WERI-Rb-1 (cell line): ENCODE measurements at regions not wholly inside any gene's neighbourhood (a gene's known extent, or its start where the extent isn't known, plus 50 kb on each side); places are given as distances from the start of the nearest gene placed in this dataset.

Experiments used
- DNase-seq: peaks from one replicate; pipeline ENCODE4 v3.0.0-alpha.2; 2020
- H3K27ac ChIP-seq: fragments of 250-450 bp; sonication (Bioruptor Pico); 2 replicates; pipeline ENCODE4 v1.5.1; 2020; ENCODE audit warnings: mild to moderate bottlenecking, moderate library complexity
- H3K27me3 ChIP-seq: fragments of 250-450 bp; sonication (Bioruptor Pico); 2 replicates; pipeline ENCODE4 v1.5.1; 2021; ENCODE audit warnings: mild to moderate bottlenecking, low read depth, moderate library complexity; ENCODE audit not compliant: insufficient read depth, severe bottlenecking
- H3K36me3 ChIP-seq: fragments of 250-450 bp; sonication (Bioruptor Pico); 2 replicates; pipeline ENCODE4 v1.5.1; 2020; ENCODE audit warnings: mild to moderate bottlenecking, moderate library complexity
- H3K4me3 ChIP-seq: 2 replicates; pipeline ENCODE4 v1.5.1; 2011; ENCODE audit warnings: low read depth, mild to moderate bottlenecking, control low read depth, low read length
- H3K9me3 ChIP-seq: fragments of 250-450 bp; sonication (Bioruptor Pico); 2 replicates; pipeline ENCODE4 v1.5.1; 2021; ENCODE audit warnings: mild to moderate bottlenecking, moderate library complexity; ENCODE audit not compliant: severe bottlenecking
- TF ChIP-seq, protein P1 (sequence below): IDR thresholded peaks from 2 replicates; pipeline ENCODE4 v1.5.1; 2011; ENCODE audit warnings: low read depth, mild to moderate bottlenecking, control low read depth, inconsistent platforms, low read length

DNA sequence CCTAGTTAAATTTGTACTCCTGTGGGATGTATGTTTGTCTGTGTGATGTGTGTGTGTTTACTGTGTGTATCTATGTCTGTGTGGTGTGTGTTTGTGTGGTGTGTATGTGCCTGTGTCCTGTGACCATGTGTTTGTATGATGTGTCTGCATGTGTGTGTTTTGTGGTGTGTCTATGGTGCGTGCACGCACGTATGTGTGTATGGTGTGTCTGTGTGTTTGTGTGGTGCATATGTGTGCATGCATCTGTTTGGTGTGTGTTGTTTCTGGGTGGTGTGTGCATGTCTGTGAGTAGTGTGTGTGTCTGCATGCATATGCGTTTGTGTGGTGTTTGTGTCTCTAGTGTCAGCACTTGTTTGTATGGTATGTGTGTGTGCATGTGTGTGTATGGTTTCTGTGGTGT, 174.2 kb upstream of the RBFOX1 start:
- H3K4me3 ChIP-seq, result no peak overlapping the region
- H3K27ac ChIP-seq, result no peak overlapping the region
- H3K9me3 ChIP-seq, result no peaks in the 10 kb centered on the region
- DNase-seq, result no peak
- H3K27me3 ChIP-seq, result peaks cover 11% of the 10 kb centered on the region
- TF ChIP-seq, protein P1, sequence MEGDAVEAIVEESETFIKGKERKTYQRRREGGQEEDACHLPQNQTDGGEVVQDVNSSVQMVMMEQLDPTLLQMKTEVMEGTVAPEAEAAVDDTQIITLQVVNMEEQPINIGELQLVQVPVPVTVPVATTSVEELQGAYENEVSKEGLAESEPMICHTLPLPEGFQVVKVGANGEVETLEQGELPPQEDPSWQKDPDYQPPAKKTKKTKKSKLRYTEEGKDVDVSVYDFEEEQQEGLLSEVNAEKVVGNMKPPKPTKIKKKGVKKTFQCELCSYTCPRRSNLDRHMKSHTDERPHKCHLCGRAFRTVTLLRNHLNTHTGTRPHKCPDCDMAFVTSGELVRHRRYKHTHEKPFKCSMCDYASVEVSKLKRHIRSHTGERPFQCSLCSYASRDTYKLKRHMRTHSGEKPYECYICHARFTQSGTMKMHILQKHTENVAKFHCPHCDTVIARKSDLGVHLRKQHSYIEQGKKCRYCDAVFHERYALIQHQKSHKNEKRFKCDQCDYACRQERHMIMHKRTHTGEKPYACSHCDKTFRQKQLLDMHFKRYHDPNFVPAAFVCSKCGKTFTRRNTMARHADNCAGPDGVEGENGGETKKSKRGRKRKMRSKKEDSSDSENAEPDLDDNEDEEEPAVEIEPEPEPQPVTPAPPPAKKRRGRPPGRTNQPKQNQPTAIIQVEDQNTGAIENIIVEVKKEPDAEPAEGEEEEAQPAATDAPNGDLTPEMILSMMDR, result no peak
- H3K36me3 ChIP-seq, result no peaks in the 10 kb centered on the region

DNA sequence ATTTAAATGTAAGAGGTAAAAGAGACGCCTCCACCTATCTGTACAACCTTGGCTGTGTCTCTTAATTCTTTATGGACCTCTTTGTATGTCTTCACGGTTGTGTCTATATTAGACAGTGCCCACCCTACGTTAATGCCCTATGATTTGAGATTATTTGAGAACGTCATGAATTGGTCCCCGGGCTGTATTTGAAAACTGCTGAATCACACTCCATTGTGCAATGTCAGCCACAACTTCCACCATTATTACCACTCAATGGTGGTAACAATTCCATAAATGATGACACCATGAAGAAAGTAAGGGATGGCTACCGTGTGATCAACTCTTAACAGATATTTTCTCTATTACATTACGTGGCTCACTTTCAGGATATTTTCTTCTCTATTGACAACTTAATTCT, 182.4 kb upstream of the RBFOX1 start:
- peaks cover 2% of the 10 kb centered on the region for H3K27me3 ChIP-seq
- no peak overlapping the region for H3K27ac ChIP-seq
- no peak for DNase-seq
- no peaks in the 10 kb centered on the region for H3K36me3 ChIP-seq
- TF ChIP-seq, protein P1, result no peak
- H3K9me3 ChIP-seq, result no peaks in the 10 kb centered on the region
- no peak overlapping the region for H3K4me3 ChIP-seq

DNA sequence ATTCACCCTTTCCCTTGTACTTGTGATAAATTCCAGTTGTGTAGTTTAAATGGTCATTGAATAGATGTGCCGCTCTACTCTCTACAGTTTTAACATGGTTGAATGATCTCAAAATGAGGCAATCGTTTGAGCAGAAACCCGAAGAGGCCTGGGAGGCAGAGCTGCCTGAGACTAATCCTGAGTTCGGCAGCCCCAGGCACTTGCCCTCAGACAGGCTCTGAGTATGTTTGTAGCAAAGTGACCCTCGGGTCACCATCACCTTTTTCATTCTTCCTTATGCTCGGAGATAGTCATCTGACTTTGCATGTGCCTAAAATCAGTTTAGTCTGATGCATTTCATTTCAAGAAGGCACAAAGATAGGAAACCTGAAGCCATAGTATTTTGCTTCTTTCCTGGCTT, 184.0 kb upstream of the RBFOX1 start:
- H3K36me3 ChIP-seq, result no peaks in the 10 kb centered on the region
- no peak overlapping the region for H3K27ac ChIP-seq
- TF ChIP-seq, protein P1, result no peak
- DNase-seq, result no peak
- H3K4me3 ChIP-seq, result no peak overlapping the region
- peaks cover 5% of the 10 kb centered on the region for H3K27me3 ChIP-seq
- no peaks in the 10 kb centered on the region for H3K9me3 ChIP-seq

DNA sequence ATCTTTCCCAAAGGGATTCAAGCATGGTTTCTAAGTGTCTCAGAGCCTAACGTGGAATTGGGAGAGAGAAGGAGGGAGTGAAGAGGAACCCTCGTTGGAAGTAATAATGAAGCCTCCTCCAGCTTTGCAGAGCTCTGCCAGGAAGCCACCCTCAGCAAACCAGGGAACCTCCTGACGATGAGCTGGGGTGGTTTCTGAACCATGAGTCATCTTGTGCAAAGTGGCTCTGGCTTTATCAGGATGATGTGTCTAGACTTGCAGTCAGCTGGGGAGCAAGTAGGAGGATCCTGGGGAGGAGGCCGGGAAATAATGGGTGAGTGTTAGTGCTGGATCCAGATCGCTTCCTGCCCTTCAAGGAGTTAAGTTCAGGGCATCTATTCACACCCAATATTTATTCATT, 191.7 kb upstream of the RBFOX1 start:
- no peak overlapping the region for H3K4me3 ChIP-seq
- TF ChIP-seq, protein P1, result no peak
- H3K36me3 ChIP-seq, result no peaks in the 10 kb centered on the region
- no peaks in the 10 kb centered on the region for H3K9me3 ChIP-seq
- no peak for DNase-seq
- peaks cover 3% of the 10 kb centered on the region for H3K27me3 ChIP-seq
- H3K27ac ChIP-seq, result no peak overlapping the region

DNA sequence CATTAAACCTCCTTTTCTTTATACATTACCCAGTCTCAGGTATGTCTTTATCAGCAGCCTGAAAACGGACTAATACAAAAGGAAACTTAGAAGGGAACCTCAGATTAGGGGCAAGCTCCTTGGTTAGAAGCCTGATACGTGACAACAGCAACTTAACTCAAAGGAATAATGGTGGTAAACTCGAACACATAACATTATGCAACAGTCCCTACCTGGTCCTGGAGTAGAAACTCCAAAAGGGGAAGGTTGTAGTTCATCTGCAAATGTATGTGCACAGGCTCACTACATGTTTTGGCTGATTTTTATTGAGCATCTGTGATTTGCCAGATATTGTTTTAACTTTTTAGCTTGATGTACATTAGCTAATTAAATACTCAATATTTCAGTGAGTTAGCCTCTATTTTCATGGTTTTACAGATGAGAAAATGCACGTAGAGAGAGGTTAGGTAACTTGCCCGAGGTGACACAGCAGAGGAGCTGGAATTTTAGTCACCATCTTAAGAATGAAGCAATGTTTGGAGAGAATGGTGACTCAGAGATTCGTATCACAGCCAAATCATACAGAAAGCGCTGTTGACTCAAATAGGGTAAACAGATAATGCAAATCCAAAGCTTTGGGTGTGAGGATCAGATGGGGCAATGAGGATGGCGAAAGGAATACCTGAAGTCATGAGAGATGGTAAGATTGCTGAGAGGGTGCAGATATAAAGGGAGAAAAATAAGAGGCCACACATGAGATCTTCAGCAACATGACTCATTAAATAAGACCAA, 194.9 kb upstream of the RBFOX1 start:
- no peaks in the 10 kb centered on the region for H3K9me3 ChIP-seq
- H3K36me3 ChIP-seq, result no peaks in the 10 kb centered on the region
- H3K27ac ChIP-seq, result no peak overlapping the region
- TF ChIP-seq, protein P1, result no peak
- H3K27me3 ChIP-seq, result no peaks in the 10 kb centered on the region
- no peak for DNase-seq
- no peak overlapping the region for H3K4me3 ChIP-seq

DNA sequence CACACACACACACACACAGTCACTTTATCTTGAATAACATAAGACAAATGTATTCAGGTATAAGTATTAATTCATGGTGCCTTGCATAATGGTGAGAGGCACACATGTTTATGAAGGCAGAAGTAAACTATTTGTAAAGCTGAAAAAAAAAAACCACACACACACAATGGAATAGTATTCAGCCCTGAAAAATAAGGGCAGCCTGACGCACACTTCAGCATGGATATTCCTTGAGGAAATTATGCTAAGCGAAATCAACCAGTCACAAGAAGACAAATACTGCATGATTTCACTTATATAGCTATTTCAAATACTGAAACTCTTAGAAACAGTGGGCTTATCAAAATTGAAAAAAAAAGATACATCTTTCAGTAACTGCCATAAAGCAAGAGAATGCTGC, 200.2 kb upstream of the RBFOX1 start:
- Histone ChIP-seq H3K4me3 (no peak overlapping the region), H3K9me3 (no peaks in the 10 kb centered on the region), H3K27ac (no peak overlapping the region), H3K36me3 (no peaks in the 10 kb centered on the region), H3K27me3 (no peaks in the 10 kb centered on the region)
- TF ChIP-seq, protein P1, result no peak
- DNase-seq, result no peak
